Breast epithelium (tissue), 3 donors: ENCODE measurements at regions not wholly inside any gene's neighbourhood (a gene's known extent, or its start where the extent isn't known, plus 50 kb on each side); places are given as distances from the start of the nearest gene placed in this dataset.
A peak's percentile ranks its signal among the peaks of the same experiment; 100 is the strongest.

Source experiments
- CTCF ChIP-seq, 3 donors: fragments of 450-650 bp; IDR thresholded peaks; one replicate each; pipeline ENCODE4 v1.5.1; 2016 to 2017; ENCODE audit warnings: antibody characterized with exemption in 3 of 3, mild to moderate bottlenecking in 3 of 3, moderate library complexity in 3 of 3
- POLR2A ChIP-seq: fragments of 450-650 bp; IDR thresholded peaks from one replicate; pipeline ENCODE4 v1.6.1; 2016; ENCODE audit warnings: antibody characterized with exemption, mild to moderate bottlenecking, moderate library complexity

GRCh38 chr2:163345795-163346573 lies 389.8 kb downstream of the FIGN start:
- TF ChIP-seq CTCF (IDR thresholded peaks at IDR 0.05): peak; percentile 46 to 75 (median 71)
- TF ChIP-seq POLR2A: no peak
